GM12892 (cell line): ENCODE measurements at regions not wholly inside any gene's neighbourhood (a gene's known extent, or its start where the extent isn't known, plus 50 kb on each side); places are given as distances from the start of the nearest gene placed in this dataset.

Source experiments
- DNase-seq: peaks from one replicate; pipeline ENCODE4 v3.0.0; 2011; ENCODE audit not compliant: insufficient read length
- FAIRE-seq: peaks from 2 replicates; lab custom pipeline; 2011; peaks lifted over from hg19 to GRCh38; lab: Jason Lieb, UNC
- POLR2A ChIP-seq: IDR thresholded peaks from 2 replicates; pipeline ENCODE4 v1.6.1; 2011; ENCODE audit warnings: low read depth, low read length, control low read depth
- POLR2AphosphoS5 ChIP-seq: IDR thresholded peaks from 2 replicates; pipeline ENCODE4 v1.6.1; 2011; ENCODE audit warnings: low read depth, low read length, control low read depth
- TAF1 ChIP-seq: IDR thresholded peaks from 2 replicates; pipeline ENCODE4 v1.6.1; 2011; ENCODE audit warnings: low read depth, mild to moderate bottlenecking, control low read depth, low read length, borderline replicate concordance

GRCh38 chr12:47026291-47026690 lies 53.1 kb upstream of the PCED1B start:
- DNase-seq (no peak), FAIRE-seq (no peak)
- no peak for TF ChIP-seq POLR2AphosphoS5
- no peak for TF ChIP-seq TAF1
- no peak for TF ChIP-seq POLR2A
